Left renal cortex interstitium (tissue), 4 donors: ENCODE measurements at regions not wholly inside any gene's neighbourhood (a gene's known extent, or its start where the extent isn't known, plus 50 kb on each side); places are given as distances from the start of the nearest gene placed in this dataset.
"Not testable (repeated sequence)": the region's sequence is repeated elsewhere in the genome, so short reads cannot be mapped to it uniquely, and the experiment has no call there.

Experiments used
- DNase-seq, 4 donors: peaks; one replicate each; pipeline ENCODE4 v3.0.0-alpha.2; 2013; ENCODE audit warnings: low read depth in 4 of 4, low spot score in 2 of 4, missing footprints in 1 of 4

DNA sequence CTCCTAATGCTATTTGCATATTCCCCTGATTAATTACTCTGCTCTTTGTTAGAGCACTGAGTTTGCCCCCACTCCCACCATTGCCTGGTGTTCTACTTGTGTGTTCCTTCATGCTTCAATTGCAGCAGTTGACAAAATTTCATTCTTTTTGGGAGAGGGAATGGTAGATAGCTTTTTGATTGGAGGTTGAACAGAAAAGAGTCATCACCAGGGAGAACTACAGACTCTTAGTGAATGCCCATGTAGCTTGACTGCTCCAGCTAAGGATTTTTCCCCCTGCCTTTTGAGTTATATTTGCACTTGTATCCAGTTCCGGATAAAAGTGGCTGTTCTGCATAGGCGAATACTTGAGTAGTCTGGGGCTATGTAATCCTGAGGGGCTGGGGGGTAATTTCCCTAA lies 183.9 kb downstream of the ETNK1 start:
- DNase-seq = no peak

DNA sequence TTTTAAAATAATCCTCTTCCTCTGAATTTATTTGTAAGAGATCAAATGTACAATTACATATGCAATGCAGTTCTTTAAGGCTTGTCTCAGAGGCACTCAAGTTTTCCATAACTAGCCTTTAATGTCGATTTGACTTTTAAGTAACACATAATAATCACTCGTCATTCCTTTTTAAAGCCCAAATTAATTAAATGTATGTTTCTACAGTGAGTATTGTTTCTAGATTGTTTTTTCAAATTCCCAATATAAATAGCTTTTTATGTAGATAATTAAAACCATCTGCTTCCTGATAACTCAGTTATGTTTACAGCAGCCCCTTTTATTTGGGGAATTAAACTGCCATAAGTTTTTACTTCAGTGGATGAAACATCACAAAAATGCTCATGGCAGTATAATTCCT lies 185.1 kb downstream of the ETNK1 start:
- peak in 2 of 4 donors; percentile 18 to 23 for DNase-seq

DNA sequence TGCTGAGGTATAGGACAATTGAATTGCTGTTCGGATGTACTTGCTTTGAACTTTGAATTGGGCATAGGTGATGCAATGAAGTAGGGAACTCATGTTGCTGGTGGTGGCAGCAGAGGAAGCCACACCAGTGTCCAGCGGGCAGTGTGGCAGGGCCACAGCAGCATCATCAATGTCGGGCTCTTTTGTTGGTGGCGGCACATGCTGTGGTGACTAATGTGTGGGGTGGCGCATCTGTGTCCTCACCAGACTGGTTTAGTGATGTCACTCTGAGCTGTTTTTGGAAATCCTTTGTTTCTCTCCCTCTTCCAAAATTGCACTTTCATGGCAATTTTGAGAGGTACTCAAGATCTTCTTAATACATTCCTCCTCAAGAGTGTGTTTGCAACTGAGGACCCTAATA lies 187.6 kb downstream of the ETNK1 start:
- no peak for DNase-seq

DNA sequence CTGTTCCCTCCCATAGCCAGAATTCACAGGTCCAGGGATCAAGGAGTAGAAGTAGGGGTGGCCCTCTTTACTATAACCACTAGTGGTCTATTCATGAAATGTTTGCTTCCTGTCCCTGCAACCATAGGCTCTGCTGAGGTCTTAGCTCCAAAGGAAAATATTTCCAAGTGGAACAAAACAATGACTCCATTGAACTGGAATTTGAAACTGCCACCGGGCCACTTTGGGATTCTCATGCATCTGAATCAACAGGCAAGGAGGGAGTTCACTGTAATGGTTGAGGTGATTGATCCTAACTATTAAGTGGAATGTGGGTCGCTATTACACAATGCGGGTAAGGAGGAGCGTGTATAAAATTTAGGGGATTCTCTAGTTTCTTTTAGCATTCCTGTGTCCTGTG lies 197.0 kb downstream of the ETNK1 start:
- no peak for DNase-seq

DNA sequence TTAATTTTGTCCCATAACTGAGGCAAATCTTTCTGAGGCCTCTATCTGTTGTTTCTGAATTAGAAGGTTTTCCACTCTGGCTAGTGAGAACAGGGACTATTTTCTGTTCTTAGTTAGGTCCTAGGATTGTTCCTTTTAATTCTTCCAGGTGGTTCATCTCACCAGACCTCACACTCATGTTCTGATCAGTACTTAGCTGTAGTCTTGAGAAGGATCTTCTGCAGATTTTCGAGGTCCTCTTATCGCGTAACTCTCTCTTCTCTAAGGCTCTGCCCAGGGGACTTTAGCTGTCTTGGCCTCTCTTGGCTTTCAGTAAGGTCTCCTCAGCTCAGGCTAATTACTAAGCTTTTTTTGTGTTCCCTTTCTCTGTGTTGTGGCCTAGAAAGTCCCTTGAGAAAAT lies 201.1 kb downstream of the ETNK1 start:
- DNase-seq = no peak

DNA sequence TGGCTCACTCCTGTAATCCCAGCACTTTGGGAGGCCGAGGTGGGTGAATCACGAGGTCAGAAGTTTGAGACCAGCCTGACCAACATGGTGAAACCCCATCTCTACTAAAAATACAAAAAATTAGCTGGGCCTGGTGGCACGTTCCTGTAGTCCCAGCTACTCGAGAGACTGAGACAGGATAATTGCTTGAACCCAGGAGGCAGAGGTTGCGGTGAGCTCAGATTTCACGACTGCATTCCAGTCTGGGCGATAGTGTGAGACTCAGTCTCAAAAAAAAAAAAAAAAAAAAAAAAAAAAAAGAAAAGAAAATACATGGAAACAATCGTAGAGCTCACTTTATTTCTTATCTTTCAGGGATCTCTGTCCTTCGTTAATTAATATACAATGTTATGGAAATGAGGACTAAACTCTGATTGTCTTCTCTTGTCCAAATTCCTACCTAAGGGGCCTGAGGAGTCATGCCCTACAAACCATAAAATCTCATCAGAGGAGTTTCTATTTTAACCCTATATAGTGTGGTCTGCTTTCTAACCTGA lies 201.5 kb downstream of the ETNK1 start:
- not testable (repeated sequence) for DNase-seq

DNA sequence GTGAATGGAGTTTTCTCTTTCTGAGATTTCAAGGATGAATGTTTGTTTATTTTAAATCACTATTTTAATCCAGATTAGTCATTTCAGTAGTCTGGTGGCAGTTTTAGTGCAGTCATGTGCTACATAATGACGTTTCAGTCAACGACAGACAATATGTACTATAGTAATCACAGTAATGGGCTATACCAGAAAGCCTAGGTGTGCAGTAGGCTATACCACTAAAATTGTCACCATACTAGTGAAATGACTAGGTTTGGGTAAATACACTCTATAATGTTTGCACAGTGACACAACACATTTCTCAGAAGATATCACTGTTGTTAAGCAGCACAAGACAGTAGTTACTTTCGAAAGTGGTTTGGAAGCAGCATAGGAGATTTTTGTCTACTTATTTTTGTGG lies 203.1 kb downstream of the ETNK1 start:
- DNase-seq = no peak

DNA sequence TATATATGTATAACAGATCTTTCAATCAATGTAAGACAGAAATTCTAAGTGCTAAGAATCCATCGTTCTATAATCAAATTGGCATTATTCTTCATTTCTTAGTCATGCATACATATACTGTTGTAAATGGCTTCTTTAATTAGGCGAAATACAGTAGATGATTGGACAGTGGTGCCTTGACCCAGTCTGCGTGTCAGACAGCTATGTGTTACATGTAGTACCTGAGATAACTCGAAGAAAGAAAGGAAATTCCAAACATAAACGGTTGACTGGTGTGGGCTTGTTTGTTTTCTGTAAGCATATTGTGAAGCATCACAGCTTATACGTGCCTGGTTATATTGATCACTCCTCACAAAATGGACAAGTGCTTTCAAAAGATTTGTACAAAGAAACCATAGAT lies 210.5 kb downstream of the ETNK1 start:
- DNase-seq = no peak

DNA sequence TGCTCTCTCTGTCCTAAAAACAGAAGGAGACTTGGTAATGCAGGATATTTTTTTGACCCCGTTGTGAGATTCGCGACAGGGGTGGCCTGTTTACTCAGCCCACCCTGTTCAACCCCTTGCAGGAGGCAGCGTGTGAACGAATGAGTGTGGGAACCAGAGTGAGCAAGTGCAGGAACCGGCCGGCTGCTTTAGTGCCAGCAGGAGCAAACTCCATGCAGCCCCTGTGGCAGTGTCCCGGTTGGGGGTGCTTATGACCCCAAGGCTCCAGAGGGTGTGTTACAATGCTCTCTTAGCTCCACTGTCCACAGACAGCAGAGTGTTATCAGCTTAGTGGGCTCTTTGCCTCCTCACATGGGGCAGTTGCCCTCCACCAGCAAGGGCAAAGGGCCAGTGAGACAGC lies 225.2 kb downstream of the ETNK1 start:
- no peak for DNase-seq

DNA sequence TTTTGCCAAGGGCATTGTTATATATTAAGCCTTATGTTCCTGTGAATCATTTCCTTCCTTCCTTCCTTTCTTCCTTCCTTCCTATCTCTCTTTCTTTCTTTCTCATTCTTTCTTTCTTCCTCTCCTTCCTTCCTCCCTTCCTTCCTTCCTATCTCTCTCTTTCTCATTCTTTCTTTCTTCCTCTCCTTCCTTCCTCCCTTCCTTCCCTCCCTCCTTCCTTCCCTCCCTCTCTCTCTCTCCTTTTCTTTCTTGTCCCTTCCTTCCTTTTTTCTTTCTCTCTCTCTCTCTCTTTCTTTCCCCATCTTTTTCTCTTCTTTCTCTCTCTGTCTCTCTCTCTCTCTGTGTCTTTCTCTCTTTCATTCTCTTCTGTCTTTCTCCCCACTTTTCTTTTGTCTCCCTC lies 226.6 kb downstream of the ETNK1 start:
- no peak for DNase-seq

DNA sequence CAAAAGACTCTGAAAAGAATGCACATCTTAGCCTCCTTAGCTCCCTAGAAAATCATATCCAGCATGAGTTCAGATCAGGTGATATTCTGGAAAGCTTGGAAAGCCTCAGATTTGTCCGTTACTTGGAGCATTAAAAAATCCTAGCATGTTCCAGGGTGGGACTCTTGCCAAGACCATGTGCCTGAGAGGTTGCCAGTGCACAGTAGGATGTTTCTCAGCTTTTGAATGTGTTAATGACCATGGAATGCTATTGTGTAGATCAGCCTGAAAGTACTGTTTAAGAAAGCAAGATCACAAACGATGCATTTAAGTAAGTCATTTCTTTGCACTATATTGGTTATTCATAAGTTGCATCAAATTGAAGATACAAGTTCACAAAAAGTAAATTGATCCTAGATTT lies 230.5 kb downstream of the ETNK1 start:
- DNase-seq = no peak

DNA sequence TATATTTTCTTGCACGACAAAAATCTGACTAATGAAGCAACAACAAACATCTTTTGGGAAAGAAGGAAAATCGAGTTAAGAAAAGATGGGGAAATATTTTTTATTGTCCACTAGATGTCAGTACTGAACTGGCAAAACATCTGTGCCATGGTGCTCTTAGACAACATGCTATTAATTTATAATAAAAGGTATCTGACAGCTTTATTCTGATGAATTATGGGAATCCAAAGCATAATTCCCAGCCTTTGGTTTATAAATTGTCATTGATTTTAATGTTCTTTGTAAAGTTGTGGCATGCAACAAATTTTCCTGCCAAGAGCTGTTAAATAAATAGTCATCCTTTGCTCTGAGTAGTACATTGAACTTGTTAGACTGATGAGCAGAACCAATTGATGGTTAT lies 231.2 kb downstream of the ETNK1 start:
- DNase-seq = peak in 2 of 4 donors; percentile 6 to 15

DNA sequence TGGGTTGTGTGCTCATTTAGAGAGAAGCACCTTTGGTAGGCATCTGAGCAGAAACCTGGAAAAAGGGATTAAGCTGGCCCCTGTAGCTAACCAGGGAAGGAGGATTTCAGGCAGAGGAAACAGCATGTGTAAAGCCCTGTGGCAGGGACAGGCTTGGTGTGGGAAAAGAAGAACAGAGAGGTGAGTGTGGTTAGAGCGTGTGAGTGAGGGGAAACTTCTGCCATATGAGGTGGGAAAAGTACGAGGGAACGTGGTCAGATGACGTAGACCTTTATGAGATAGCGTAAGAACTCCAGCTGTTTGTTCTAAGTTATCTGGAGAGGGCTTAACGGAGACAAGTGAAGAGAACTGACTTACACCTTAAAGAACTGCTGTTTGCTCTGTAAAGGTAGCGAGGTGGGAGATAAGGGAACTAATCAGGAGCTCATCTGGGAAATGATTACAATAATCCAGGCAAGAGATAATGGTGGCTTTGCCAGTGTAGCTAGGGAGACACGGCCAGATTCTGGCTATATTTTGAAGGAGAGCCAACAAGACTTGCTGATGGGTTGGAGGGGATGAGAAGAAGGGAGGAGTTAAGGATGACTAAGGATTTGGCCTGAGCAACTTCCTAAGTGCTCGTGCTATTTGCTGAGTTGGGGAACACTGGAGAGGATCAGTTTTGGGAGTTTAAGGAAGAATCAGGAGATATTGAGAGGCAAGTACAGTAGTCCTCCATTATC lies 234.0 kb downstream of the ETNK1 start:
- no peak for DNase-seq

DNA sequence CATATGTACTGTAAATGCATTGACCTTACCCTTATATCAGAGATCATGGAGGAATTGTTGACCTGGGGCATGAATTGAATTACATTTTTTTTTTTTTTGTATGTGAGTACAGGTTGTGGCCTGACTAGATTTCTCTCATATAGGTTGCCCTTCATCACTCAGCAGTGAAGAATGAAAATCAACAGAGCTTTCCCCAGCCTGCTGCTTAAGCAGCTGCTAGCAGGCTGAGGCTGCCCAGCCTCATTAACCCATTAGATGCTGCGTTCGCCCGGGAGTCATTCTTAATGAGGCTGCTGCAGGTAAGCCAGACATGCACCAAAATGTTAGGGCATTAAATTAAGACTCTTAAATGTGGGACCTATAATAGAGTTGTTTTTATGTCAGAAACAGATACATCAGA lies 236.0 kb downstream of the ETNK1 start:
- no peak for DNase-seq

DNA sequence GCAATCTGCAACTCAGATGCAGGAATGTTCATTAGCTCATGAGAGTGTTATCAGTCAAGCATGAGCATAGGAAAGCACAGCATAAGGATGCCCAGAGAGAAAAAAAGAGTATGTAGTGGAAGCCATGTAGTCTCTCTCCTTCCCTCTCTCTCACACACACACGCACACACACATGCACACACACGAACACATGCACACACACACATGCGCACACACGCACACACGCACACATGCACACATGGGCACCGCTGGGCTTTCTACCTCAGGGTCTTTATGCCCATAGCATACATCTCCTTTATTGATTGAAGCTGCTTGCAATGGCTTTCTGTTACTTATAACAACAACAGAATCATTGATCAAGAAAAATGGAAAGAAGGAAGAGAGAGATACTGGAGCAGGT lies 240.9 kb downstream of the ETNK1 start:
- DNase-seq = no peak

DNA sequence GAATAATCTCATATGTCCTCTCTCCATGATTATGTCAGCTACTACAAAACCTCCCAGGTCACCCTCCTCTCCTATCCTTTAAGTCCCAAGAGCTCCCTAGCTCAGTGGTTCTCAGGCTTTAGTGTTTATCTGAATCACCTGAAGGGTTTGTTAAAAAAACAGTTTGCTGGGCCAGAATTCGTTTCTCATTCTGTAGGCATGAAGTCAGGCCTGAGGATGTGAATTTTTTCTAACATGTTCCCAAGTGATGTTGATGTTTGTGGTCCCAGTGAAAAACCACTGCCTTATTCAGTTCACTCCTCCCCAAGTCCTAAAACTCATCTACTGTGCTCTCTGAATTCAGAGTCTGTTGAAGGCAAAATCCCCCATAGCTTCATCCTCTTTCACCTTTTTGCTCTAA lies 241.4 kb downstream of the ETNK1 start:
- DNase-seq = no peak

DNA sequence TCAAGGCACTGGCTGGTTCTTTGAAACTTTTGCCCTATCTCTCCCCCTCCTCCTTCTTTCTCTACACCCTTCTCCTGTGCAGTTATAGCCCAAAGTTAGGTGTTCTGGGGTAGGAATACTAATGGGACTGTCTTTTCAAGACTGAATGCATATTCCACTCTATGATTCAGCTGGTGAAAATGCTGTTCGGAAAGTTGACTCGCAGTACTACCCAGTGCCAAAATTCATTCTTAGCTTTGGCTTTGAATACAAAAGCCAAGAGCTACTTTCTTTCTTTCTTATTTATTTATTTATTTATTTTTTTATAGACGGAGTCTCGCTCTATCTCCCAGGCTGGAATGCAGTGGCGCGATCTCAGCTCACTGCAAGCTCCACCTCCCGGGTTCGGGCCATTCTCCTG lies 249.2 kb downstream of the ETNK1 start:
- no peak for DNase-seq

DNA sequence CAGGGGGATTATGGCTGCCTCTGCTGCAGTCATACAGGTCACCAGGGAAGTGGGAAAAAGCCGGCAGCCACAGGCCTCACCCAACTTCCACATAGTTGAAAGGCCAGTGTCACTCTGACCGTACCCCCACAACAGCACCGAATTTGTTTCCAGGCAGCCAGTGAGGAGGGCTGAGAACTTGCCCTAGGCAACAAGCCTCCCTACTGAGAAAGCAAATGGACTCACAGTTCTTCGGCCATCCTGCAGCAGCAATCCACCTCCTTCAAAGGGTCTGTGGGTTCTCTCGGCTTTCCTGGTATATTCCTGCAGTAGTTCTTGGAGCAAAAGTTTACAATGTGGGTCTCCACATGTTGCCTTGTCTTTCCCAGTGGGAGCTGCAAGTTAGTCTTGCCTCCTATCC lies 251.3 kb downstream of the ETNK1 start:
- DNase-seq = no peak

DNA sequence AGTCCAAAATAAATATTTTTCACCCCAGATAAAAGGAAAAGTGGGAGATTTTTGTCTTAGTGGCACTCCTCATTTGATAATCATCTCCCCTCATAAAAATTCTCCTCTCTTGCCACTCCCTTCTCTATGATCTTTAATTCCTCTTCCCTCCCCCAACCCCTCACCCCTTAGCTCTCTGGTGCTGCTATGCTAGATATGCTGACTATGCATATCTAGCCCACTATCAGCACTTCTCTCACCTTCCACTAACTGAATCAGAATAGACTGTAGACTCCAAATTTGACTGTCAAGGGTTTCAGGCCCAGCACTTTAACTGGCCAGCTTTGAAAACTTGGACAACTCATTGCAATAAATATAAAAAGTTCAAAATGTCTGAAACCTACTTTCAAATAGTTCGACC lies 254.2 kb downstream of the ETNK1 start:
- no peak for DNase-seq

DNA sequence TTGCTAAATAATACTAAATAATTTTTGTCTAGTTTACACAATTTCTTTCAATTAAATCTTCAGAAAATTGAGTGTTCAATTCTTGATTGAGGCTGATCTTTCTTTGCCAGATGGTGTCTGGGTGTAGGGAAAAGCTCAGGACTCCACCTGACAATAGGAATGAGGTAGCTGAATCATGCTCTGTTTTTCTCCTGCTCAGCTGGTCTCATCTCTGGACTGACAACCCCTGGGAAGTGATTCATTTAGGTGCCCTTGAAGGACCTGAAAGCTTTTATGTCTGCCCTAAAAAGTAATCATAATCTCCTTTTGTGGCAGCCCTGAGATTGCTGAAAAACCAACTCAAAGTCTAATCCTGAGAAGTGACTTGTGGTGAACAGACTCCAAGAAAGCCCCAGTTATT lies 255.4 kb downstream of the ETNK1 start:
- DNase-seq = no peak

DNA sequence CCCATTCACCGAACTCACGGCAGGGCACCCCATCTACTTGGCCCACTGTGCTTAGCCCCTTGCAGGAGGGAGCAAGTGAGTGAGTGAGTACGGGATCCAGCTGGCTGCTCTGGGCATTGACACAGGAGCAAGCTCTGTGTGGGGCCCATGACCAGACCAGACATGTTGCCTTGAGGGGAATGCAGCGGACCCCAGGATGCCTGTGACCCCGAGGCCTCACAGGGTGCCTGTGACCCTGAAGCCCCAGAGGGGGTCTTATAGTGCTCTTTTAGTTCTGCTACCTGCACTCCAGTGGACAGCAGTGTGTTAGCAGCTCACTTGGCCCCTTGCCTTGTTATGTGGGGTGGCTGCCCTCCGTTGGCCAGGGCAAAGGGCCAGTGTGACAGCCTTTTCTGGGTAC lies 255.8 kb downstream of the ETNK1 start:
- DNase-seq = no peak

DNA sequence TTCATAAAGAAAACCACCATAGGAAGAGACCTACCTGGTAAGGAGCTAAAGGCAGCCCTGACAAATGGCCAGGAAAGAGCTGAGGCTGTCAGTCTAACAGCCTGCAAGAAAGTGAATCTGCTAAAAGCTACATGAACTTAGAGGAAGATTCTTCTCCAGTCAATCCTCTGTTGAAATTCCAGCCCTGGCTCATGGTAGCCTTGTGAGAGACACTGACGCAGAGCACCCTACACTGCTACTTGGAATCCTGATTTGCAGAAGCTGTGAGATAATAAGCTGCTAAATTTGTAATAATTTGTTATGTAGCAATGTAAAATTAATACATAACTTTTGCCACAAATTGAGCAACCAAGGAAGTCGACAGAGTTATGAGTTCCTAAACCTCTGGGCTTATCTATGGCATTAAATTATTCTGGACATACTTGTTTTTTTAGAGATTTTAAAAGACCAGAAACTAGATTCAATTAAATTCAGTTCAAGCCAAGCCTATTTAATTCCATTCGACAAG lies 257.0 kb downstream of the ETNK1 start:
- no peak for DNase-seq

DNA sequence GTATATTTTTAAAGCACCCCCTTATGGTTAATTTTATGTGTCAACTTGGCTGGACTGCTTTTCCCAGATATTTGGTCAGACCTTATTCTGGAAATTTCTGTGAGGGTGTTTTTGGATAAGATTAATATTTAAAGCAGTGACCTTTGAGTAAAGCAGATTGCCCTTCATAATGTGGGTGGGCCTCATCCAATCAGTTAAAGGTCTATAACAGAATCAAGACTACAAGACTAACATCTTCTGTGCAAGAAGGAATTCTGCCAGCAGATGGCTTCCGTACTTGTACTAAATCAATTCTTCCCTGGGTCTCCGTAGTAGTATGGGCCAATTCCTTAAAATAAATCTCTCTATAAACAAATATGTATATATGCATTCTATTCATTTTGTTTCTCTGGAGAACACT lies 257.6 kb downstream of the ETNK1 start:
- DNase-seq = no peak
